ENCODE measurements at regions not wholly inside any gene's neighbourhood (a gene's known extent, or its start where the extent isn't known, plus 50 kb on each side); places are given as distances from the start of the nearest gene placed in this dataset.
"Not testable (repeated sequence)": the region's sequence is repeated elsewhere in the genome, so short reads cannot be mapped to it uniquely, and the experiment has no call there.

GRCh38 chr6:92231171-92231701 is 1188.1 kb downstream of the EPHA7 start:
- H3K36me3 ChIP-seq, result no peaks in the 10 kb centered on the region
- H3K4me3 ChIP-seq, result no peak overlapping the region
- DNase-seq, result no peak
- no peaks in the 10 kb centered on the region for H3K4me1 ChIP-seq
- intact Hi-C loops (cut with DNase I; ENCODE audit: low total_unique reads), result no loop called here
- H3K27ac ChIP-seq, result no peak overlapping the region
- TF ChIP-seq CTCF (IDR thresholded peaks at IDR 0.05), result no peak
- H3K9me3 ChIP-seq, result no peaks in the 10 kb centered on the region
- no peaks in the 10 kb centered on the region for H3K27me3 ChIP-seq

- H3K27ac ChIP-seq; H3K36me3 ChIP-seq; DNase-seq; H3K27me3 ChIP-seq; intact Hi-C loops (cut with DNase I; ENCODE audit: low total_unique reads); H3K4me3 ChIP-seq; H3K4me1 ChIP-seq; H3K9me3 ChIP-seq: not testable (repeated sequence)
These were observed 1199.4 kb downstream of the EPHA7 start for GRCh38 chr6:92219987-92220386.

- Histone ChIP-seq H3K4me3 (no peak overlapping the region), H3K36me3 (no peaks in the 10 kb centered on the region), H3K4me1 (no peaks in the 10 kb centered on the region), H3K27me3 (no peaks in the 10 kb centered on the region), H3K9me3 (no peaks in the 10 kb centered on the region), H3K27ac (no peak overlapping the region)
- intact Hi-C loops (cut with DNase I; ENCODE audit: low total_unique reads), result no loop called here
- DNase-seq, result no peak
- TF ChIP-seq CTCF (IDR thresholded peaks at IDR 0.05), result no peak
These were observed 1202.6 kb downstream of the EPHA7 start for GRCh38 chr6:92216717-92217116.

GRCh38 chr6:92201618-92202017 is 1217.7 kb downstream of the EPHA7 start:
- H3K36me3 ChIP-seq, result no peaks in the 10 kb centered on the region
- no peak for TF ChIP-seq CTCF (IDR thresholded peaks at IDR 0.05)
- H3K9me3 ChIP-seq, result no peaks in the 10 kb centered on the region

GRCh38 chr6:92196325-92196724 is 1223.0 kb downstream of the EPHA7 start:
- H3K27ac ChIP-seq, result no peak overlapping the region
- H3K9me3 ChIP-seq, result no peaks in the 10 kb centered on the region
- H3K4me1 ChIP-seq, result no peaks in the 10 kb centered on the region
- H3K27me3 ChIP-seq, result no peaks in the 10 kb centered on the region
- no peaks in the 10 kb centered on the region for H3K36me3 ChIP-seq
- H3K4me3 ChIP-seq, result no peak overlapping the region
- intact Hi-C loops (cut with DNase I; ENCODE audit: low total_unique reads), result no loop called here
- DNase-seq, result no peak
- no peak for TF ChIP-seq CTCF (IDR thresholded peaks at IDR 0.05)

More at GRCh38 chr6:92201618-92202017, 1217.7 kb downstream of the EPHA7 start:
- intact Hi-C loops (cut with DNase I; ENCODE audit: low total_unique reads), result no loop called here
- H3K27me3 ChIP-seq, result no peaks in the 10 kb centered on the region
- H3K27ac ChIP-seq, result no peak overlapping the region
- H3K4me3 ChIP-seq, result no peak overlapping the region
- no peaks in the 10 kb centered on the region for H3K4me1 ChIP-seq
- DNase-seq, result no peak

- DNase-seq, result no peak
- H3K36me3 ChIP-seq, result no peaks in the 10 kb centered on the region
- no peak overlapping the region for H3K27ac ChIP-seq
- intact Hi-C loops (cut with DNase I; ENCODE audit: low total_unique reads), result no loop called here
- H3K4me3 ChIP-seq, result no peak overlapping the region
- no peaks in the 10 kb centered on the region for H3K4me1 ChIP-seq
- no peaks in the 10 kb centered on the region for H3K27me3 ChIP-seq
- no peaks in the 10 kb centered on the region for H3K9me3 ChIP-seq
- no peak for TF ChIP-seq CTCF (IDR thresholded peaks at IDR 0.05)
These were observed 1223.6 kb downstream of the EPHA7 start for GRCh38 chr6:92195796-92196195.
